Neutrophil (primary cell): ENCODE measurements at regions not wholly inside any gene's neighbourhood (a gene's known extent, or its start where the extent isn't known, plus 50 kb on each side); places are given as distances from the start of the nearest gene placed in this dataset.

Experiments
- H3K27ac ChIP-seq: fragments of 200-600 bp; sonication (generic); 2 replicates; pipeline ENCODE4 v1.5.1; 2016; ENCODE audit warnings: mild to moderate bottlenecking, moderate library complexity
- H3K27me3 ChIP-seq: fragments of 200-600 bp; sonication (generic); 2 replicates; pipeline ENCODE4 v1.6.0; 2016; ENCODE audit warnings: mild to moderate bottlenecking
- H3K36me3 ChIP-seq: fragments of 200-600 bp; sonication (generic); 2 replicates; pipeline ENCODE4 v1.5.1; 2017
- H3K4me1 ChIP-seq, 2 experiments: fragments of 200-600 bp in 1 of 2; sonication (generic) in 1 of 2; 1 replicate in 1 of 2; 2 replicates in 1 of 2; pipeline versions ENCODE4 v1.5.1 to v1.6.1; 2013 to 2016; ENCODE audit warnings: low read depth in 1 of 2, low read length in 1 of 2, mild to moderate bottlenecking in 1 of 2, moderate library complexity in 1 of 2; ENCODE audit not compliant: control insufficient read depth in 1 of 2, insufficient read depth in 1 of 2
- H3K4me3 ChIP-seq, 2 experiments: fragments of 200-600 bp in 1 of 2; sonication (generic) in 1 of 2; 1 replicate in 1 of 2; 2 replicates in 1 of 2; pipeline ENCODE4 v1.5.1; 2013 to 2016; ENCODE audit warnings: low read depth in 1 of 2, low read length in 1 of 2, mild to moderate bottlenecking in 1 of 2, moderate library complexity in 1 of 2
- H3K9me3 ChIP-seq: fragments of 200-600 bp; sonication (generic); 2 replicates; pipeline ENCODE4 v1.5.1; 2016
- TF ChIP-seq, protein P1 (sequence below): fragments of 200-600 bp; sonication (generic); IDR thresholded peaks from 2 replicates; pipeline ENCODE4 v1.5.1; 2016; ENCODE audit warnings: antibody characterized with exemption

DNA sequence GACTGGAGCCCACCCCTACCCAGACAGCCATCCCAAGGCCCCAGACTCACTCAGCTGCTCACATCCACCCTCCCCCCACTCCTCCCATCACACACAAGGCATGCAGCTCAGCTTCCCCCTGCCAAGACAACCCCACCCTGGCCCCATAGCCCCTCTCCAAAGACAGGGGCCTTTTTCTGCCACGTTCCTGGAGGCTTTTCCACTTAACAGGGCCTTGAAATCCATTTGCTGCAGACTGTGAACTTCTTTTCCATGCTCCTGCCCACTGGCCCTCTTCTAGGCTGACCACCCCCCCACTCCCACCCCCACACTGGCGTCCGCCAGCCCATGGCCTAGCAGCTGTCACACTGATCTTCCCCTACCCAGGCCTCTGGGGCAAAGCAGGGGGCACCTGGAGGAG is 76.0 kb downstream of the PJA1 start:
- TF ChIP-seq, protein P1, sequence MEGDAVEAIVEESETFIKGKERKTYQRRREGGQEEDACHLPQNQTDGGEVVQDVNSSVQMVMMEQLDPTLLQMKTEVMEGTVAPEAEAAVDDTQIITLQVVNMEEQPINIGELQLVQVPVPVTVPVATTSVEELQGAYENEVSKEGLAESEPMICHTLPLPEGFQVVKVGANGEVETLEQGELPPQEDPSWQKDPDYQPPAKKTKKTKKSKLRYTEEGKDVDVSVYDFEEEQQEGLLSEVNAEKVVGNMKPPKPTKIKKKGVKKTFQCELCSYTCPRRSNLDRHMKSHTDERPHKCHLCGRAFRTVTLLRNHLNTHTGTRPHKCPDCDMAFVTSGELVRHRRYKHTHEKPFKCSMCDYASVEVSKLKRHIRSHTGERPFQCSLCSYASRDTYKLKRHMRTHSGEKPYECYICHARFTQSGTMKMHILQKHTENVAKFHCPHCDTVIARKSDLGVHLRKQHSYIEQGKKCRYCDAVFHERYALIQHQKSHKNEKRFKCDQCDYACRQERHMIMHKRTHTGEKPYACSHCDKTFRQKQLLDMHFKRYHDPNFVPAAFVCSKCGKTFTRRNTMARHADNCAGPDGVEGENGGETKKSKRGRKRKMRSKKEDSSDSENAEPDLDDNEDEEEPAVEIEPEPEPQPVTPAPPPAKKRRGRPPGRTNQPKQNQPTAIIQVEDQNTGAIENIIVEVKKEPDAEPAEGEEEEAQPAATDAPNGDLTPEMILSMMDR = no peak
- Histone ChIP-seq H3K27me3 (no peaks in the 10 kb centered on the region), H3K27ac (no peak overlapping the region), H3K4me3 (no peak overlapping the region), H3K36me3 (no peaks in the 10 kb centered on the region), H3K9me3 (no peaks in the 10 kb centered on the region), H3K4me1 (no peaks in the 10 kb centered on the region)

DNA sequence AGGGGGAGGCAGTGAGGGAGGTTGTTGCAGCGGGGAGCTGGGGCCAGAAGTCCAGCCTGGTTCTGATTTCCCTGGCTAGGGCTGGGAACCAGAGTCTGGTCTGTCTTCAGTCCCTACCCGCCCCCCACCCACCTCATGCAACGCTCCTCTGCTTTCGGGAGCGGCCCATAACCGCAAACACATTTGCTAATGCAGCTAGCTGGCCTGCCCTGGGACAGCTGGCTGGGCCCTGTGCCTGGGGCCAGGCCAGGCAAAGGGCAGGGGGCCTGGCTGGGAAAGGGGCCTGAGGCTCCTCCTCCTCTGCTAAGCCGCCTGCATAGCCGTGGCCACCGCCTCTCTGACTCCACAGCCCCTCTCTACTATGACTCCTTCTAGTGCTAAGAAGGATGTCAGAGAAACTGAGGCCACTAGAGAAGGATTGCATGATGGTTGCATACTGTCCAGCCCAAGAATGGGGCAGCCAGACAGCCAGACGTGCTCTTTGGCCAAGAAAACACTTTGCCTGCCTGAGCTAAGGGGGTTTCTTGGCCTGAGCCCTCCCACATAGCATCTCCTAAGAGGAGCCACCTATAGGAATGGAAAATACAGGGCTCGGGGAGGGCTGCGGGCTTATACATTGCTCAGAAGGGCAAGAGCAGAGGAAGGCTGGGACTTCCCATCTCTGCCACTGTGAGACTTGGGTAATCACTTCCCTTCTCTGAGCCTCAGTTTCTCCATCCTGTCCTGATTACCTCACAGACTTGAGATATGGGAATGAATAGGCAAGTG is 76.9 kb downstream of the PJA1 start:
- no peak overlapping the region for H3K4me3 ChIP-seq
- no peaks in the 10 kb centered on the region for H3K36me3 ChIP-seq
- TF ChIP-seq, protein P1 = no peak
- no peaks in the 10 kb centered on the region for H3K9me3 ChIP-seq
- no peaks in the 10 kb centered on the region for H3K27me3 ChIP-seq
- no peak overlapping the region for H3K27ac ChIP-seq
- no peaks in the 10 kb centered on the region for H3K4me1 ChIP-seq

DNA sequence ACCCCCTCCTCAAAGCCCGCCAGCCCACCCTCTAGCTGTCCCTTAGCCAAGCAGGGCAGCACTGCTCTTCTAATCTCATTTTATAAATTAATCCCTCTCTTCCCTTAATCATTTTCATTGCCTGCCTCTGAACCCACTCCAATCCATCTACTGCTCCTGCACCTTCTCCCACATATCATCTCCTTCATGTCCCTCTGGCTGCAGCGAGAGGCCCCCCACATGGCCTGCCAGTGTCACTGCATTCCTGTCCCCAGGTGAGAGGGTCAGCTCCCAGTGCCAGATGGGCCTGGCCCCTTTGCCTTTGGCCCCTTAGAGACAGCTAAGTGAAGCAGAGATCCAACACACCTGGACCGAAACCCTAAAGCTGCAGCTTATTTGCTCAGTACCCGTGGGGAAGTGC is 79.4 kb downstream of the PJA1 start:
- TF ChIP-seq, protein P1 = no peak
- Histone ChIP-seq H3K4me1 (no peaks in the 10 kb centered on the region), H3K4me3 (no peak overlapping the region), H3K27ac (no peak overlapping the region), H3K9me3 (no peaks in the 10 kb centered on the region), H3K27me3 (no peaks in the 10 kb centered on the region), H3K36me3 (no peaks in the 10 kb centered on the region)

DNA sequence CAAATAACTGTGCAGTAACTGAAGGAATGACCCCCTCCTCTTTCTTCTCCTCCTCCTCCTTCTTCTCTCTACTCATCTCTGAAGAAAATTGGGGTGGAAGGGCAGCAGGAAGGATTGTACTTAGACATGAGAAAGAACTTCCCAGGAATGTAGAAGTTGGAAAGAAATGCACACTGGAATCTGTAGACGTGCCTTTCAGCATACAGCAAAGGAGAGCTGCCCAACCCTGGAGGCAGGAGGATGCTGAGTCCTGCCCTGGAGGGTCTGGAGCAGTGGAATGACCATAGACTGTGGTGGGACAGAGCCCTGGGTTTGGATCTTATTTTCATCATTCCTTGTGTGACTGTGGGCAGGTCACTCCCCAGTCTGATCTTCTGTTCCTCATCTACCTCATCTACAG is 80.1 kb downstream of the PJA1 start:
- TF ChIP-seq, protein P1 = no peak
- H3K27ac ChIP-seq = no peak overlapping the region
- no peaks in the 10 kb centered on the region for H3K4me1 ChIP-seq
- H3K36me3 ChIP-seq = no peaks in the 10 kb centered on the region
- H3K27me3 ChIP-seq = no peaks in the 10 kb centered on the region
- no peak overlapping the region for H3K4me3 ChIP-seq
- H3K9me3 ChIP-seq = no peaks in the 10 kb centered on the region

DNA sequence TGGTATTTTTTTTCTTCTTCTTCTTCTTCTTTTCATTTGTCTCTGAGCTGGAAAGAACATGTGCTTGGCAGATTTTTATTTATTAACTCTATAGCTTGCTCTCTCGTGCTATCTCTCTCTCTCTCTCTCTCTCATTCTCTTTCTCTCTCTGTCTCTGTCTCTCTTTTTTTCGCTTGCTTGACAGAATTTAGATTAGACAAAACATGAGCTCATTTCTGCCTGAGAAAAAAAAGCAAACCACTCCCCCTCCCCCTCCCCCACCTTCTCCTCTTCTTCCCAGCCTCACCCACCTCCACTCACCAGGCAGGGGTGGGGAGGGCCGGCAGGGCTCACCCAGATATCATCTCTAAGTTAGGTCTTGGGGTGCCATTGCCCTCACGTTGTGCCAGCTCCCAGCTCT is 81.5 kb downstream of the PJA1 start:
- H3K27me3 ChIP-seq = no peaks in the 10 kb centered on the region
- no peaks in the 10 kb centered on the region for H3K4me1 ChIP-seq
- TF ChIP-seq, protein P1 = no peak
- H3K36me3 ChIP-seq = no peaks in the 10 kb centered on the region
- no peaks in the 10 kb centered on the region for H3K9me3 ChIP-seq
- no peak overlapping the region for H3K27ac ChIP-seq
- H3K4me3 ChIP-seq = no peak overlapping the region
